Dendritic cell treated with granulocyte-macrophage colony-stimulating factor and Interleukin-4, amounts not matched to agents 40 ng/mL and 50 ng/mL, for 4 days (primary cell): ENCODE measurements at regions not wholly inside any gene's neighbourhood (a gene's known extent, or its start where the extent isn't known, plus 50 kb on each side); places are given as distances from the start of the nearest gene placed in this dataset.

Experiments used
- H3K27ac Mint-ChIP-seq: one replicate; pipeline ENCODE4 v1.8.0; 2022; ENCODE audit warnings: mild to moderate bottlenecking, mixed read lengths
- H3K27me3 Mint-ChIP-seq: one replicate; pipeline ENCODE4 v1.8.0; 2022; ENCODE audit warnings: mild to moderate bottlenecking, mixed read lengths
- H3K36me3 Mint-ChIP-seq: one replicate; pipeline ENCODE4 v1.8.0; 2022; ENCODE audit warnings: low read depth, mixed read lengths
- H3K4me1 Mint-ChIP-seq: one replicate; pipeline ENCODE4 v1.8.0; 2022; ENCODE audit warnings: low read depth, mixed read lengths
- H3K4me3 Mint-ChIP-seq: one replicate; pipeline ENCODE4 v1.8.0; 2022; ENCODE audit warnings: mild to moderate bottlenecking, moderate library complexity, mixed read lengths
- H3K9me3 Mint-ChIP-seq: one replicate; pipeline ENCODE4 v1.8.0; 2022; ENCODE audit warnings: mixed read lengths
- intact Hi-C: fragments of 100-400 bp; cut with micrococcal nuclease; formaldehyde crosslinking; loops from one replicate; pipeline ENCODE4 v1.15.0; 2022

DNA sequence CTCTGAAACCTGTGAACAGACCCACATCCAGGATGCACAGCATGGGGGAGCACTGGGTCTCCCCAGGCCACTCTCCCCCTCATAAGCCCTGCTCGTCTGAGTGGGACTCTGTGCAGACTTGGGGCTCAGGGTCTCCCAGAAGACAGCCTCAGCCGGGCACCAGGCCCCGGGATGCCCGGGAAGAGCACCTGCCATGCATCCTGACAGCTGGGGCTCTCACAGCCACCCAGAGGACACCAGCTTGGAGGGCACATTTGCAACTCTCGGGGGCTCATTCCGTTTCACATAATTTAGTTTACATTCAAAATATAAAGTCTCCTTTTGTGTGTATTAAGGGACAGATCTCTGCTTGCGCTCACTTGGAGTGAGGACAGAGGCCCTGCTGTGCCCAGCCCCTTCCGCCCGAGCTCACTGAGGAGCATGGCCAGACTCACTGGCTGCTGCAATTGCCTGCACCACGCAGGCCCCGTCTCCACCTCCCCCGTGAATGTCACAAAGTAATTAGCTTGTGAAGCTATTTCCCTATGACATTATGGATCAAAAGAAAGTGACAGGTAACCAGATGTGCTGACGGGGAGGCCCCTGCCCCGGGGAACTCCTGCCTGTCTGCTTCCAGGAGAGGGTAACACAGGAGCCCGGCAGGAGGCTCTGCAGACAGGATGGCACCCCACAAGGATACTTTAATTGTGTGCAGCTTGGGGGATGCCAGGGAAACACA is 275.6 kb downstream of the BRD1 start:
- no peak overlapping the region for H3K4me3 Mint-ChIP-seq
- H3K27me3 Mint-ChIP-seq = no peaks in the 10 kb centered on the region
- no peaks in the 10 kb centered on the region for H3K36me3 Mint-ChIP-seq
- H3K9me3 Mint-ChIP-seq = peaks cover 43% of the 10 kb centered on the region
- intact Hi-C loops = no loop called here
- no peaks in the 10 kb centered on the region for H3K4me1 Mint-ChIP-seq
- H3K27ac Mint-ChIP-seq = no peak overlapping the region

DNA sequence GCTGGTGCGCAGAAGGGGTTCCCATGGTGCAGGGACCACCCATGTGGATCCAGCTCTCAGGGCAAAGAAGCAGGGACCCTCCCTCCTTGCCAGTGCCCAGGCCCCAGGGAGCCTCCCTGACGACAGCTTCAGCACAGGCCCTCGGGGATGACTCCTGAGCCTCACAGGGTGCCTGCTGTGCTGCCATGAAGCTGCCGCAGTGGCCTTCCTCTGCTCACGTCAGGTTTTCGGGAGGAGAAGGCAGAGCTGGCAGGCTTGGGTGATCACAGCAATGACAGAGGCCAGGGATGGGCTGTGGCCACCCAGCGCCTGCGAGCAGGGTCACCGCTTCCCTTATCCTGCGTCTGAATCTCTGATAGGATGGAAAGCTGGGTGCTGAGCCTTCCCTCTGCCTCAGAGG is 276.2 kb downstream of the BRD1 start:
- intact Hi-C loops = no loop called here
- no peaks in the 10 kb centered on the region for H3K36me3 Mint-ChIP-seq
- H3K9me3 Mint-ChIP-seq = peaks cover 43% of the 10 kb centered on the region

DNA sequence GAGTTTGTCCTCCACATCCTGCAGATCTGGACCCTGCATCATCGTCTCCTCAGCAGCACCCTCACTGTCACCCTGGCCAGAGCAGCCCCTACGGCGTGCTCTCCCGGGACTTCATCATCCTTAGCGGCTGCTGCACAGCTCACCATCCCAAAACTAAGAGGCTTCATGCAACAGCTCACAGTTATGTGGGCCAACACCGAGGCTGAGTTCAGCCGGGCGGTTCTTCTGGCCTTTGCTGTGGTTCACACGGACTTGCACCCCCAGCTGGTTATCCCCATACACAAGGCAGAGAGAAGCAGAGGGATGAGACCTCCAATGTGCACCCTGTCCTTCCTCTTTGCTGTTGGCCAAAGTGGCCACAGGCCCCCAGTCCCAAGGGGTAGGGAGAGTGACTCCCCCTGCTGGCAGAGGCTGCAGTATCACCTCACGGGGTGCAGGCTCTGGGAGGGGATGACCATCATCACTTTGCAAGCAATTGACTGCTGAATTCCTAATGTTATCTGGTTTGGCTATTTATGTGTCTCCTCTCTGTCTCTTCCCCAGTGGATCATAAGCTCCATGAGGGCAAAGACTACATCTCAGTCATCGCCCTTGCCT is 276.8 kb downstream of the BRD1 start:
- Mint-ChIP-seq H3K27me3 (no peaks in the 10 kb centered on the region), H3K27ac (no peak overlapping the region), H3K4me1 (no peaks in the 10 kb centered on the region), H3K9me3 (peaks cover 42% of the 10 kb centered on the region), H3K4me3 (no peak overlapping the region), H3K36me3 (no peaks in the 10 kb centered on the region)
- intact Hi-C loops = no loop called here

More for the DNA sequence above, 276.2 kb downstream of the BRD1 start:
- Mint-ChIP-seq H3K4me3 (no peak overlapping the region), H3K27ac (no peak overlapping the region), H3K27me3 (no peaks in the 10 kb centered on the region), H3K4me1 (no peaks in the 10 kb centered on the region)

DNA sequence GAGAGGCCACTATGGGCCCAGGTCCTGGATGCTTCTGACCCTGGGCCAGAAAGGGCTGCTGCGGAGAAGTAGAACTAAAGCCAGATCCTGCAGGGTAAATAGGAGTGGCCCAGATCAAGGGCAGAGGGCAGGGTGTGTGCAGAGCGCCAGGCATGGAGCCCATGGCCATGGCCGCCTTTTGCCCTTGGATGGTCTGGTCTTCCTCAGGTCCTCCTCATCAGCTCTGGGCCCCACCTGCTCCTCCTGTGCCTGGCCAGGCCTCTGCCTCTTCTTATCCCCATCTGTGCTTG is 277.6 kb downstream of the BRD1 start:
- no peak overlapping the region for H3K4me3 Mint-ChIP-seq
- no peaks in the 10 kb centered on the region for H3K27me3 Mint-ChIP-seq
- peaks cover 35% of the 10 kb centered on the region for H3K9me3 Mint-ChIP-seq
- H3K27ac Mint-ChIP-seq = no peak overlapping the region
- intact Hi-C loops = no loop called here
- H3K4me1 Mint-ChIP-seq = no peaks in the 10 kb centered on the region
- no peaks in the 10 kb centered on the region for H3K36me3 Mint-ChIP-seq

DNA sequence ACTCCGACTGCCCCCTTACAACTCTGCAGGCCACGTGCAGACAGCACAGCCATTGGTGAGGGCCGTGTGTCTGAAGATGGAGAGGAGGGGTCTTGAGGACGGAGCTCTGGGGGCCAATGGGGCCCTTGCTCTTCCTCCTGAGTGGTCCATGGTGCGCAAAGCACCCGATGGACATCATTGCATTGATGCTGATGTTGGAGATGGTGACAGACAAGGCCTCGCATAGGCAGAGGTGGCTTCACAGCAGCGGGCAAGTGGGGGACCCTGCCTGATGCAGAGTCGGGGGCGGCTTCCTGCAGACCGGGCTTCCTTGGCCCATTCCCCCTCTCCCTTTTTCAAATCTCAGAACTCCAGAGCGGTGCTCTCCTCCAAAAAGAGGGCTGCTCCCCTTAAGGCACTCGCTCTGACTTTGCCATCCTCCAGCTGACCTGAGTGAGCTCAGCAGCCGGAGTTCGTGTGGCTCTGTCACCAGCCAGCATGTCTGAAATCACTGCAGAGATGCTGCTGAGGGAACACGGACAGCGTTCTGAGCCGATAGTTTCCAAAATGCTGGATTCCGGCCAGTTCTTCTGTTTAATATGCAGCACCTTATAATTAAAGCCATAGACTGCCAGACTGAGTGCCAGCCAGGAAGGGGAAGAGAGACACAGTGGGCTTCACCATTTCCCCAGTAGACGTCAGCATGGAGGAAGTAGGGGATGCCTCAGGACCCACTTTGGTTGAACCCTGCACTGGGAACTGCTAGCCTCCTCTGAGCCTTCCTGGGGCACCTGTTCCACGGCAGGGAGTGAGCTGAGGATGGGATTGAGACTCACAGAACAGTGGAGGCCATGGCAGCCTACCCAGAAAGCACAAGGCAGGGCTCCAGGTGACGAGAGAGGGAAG is 278.2 kb downstream of the BRD1 start:
- Mint-ChIP-seq H3K27me3 (no peaks in the 10 kb centered on the region), H3K4me3 (no peak overlapping the region), H3K9me3 (peaks cover 35% of the 10 kb centered on the region), H3K36me3 (no peaks in the 10 kb centered on the region), H3K27ac (no peak overlapping the region), H3K4me1 (no peaks in the 10 kb centered on the region)
- intact Hi-C loops = no loop called here

DNA sequence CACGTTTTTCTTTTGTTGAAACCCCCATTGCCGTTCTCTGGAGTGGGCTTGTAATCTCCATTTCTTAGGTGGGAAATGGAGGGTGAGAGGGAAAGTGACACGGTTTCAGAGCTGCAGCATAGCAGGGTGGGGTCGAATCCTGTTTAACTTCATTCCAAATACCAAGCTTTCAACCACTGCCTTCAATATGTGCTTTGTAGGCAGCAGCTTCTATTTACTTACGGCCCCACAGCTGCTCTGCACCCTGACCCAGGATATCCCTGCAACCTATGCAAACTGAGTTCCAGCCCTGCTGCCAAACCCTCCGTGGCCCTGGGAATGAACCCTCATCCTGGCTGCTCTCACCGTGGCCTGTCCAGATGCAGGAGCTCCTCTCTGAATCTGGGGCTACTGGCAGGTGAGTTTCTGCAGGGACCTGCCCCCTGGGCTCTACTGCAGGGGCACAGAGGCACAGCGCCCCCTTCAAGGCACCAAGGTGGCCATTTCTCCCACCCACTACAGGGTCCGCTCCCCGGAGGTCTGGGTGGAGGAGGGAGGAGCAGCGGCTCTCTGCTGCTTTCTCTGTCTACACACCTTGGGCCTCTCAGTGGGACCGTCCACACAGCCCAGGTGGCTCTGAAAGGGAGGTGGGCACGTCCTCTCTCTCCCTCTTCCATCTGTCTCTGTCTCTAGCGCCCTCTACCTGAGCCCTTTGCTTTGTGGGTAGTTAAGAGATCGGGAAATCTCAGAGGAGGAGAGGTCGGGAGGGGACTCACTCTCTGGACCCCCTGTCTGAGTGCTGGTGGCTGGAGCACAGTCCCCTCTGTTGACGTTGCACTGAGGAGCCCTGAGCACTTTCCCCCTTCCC is 279.1 kb downstream of the BRD1 start:
- Mint-ChIP-seq H3K27ac (no peak overlapping the region), H3K36me3 (no peaks in the 10 kb centered on the region), H3K4me1 (no peaks in the 10 kb centered on the region), H3K9me3 (peaks cover 27% of the 10 kb centered on the region), H3K27me3 (no peaks in the 10 kb centered on the region), H3K4me3 (no peak overlapping the region)
- intact Hi-C loops = no loop called here

DNA sequence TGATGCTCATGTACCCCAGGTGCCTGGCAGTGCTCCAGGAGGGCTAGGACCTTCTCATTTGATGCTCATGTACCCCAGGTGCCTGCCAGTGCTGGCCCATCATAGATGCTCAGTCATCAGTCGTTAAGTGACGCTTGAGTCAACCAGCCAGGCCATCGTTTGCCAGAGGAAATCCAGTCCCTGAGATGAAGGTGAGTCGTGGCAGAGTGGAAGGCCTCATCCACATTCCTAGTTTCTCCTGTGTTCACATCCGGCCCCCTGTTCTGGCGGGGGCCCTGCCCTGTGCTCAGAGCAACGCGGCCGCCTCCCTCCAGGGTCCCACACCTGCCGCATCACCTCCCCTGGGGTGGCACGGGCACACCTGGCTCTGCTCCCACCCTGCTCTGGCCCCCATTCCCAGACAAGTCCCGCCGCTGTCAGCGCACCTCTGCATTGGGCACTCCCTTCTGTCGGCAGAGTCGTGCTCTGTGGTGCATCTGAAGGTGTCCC is 279.9 kb downstream of the BRD1 start:
- intact Hi-C loops = no loop called here
- no peak overlapping the region for H3K4me3 Mint-ChIP-seq
- H3K27ac Mint-ChIP-seq = no peak overlapping the region
- H3K27me3 Mint-ChIP-seq = no peaks in the 10 kb centered on the region
- H3K4me1 Mint-ChIP-seq = no peaks in the 10 kb centered on the region
- H3K9me3 Mint-ChIP-seq = peaks cover 25% of the 10 kb centered on the region
- no peaks in the 10 kb centered on the region for H3K36me3 Mint-ChIP-seq

DNA sequence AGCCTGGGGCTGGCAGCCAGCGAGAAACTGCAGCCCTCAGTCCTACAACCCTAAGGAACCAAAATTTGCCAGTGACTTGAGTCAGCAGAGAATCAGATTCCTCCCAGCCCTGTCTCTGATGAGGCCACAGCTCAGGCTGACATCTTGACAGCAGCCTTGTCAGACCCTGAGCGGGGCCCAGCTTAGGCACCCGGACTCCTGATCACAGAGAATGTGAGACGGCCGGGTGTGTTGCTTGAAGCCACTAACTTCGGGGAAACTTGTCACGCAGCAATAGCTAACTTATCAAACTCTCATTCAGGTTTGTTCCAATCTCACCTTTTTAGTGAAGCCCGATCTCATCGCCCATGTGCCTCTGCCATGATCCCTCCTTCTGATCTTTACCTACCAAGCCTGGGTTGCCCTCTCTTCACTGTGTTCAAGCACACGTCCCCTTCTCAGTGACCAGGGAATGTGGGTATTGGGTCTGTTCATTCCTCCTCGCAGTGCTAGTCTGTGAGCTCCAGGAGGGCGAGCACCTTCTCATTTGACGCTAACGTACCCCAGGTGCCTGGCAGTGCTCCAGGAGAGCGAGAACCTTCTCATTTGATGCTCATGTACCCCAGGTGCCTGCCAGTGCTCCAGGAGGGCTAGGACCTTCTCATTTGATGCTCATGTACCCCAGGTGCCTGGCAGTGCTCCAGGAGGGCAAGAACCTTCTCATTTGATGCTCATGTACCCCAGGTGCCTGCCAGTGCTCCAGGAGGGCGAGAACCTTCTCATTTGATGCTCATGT is 280.7 kb downstream of the BRD1 start:
- Mint-ChIP-seq H3K36me3 (no peaks in the 10 kb centered on the region), H3K4me1 (no peaks in the 10 kb centered on the region), H3K4me3 (no peak overlapping the region), H3K9me3 (peaks cover 25% of the 10 kb centered on the region), H3K27ac (no peak overlapping the region), H3K27me3 (no peaks in the 10 kb centered on the region)
- intact Hi-C loops = no loop called here

DNA sequence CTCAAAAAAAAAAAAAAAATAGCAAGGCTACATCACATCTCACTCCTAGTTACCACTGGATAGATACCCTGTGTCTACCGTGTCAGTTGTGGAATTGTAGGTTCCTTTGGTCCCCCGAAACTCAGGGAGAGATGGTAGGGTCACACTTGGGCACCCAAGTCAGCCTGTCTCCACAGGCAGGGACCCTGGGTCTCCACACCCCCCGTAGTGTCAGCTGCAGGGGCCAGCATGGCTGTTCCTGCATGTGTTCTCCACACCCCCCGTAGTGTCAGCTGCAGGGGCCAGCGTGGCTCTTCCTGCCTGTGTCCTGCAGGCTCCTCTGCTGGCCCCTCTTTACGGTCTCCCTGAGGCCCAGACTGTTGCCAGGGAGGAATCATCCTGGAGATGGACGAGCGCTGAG is 282.1 kb downstream of the BRD1 start:
- intact Hi-C loops = no loop called here
- H3K36me3 Mint-ChIP-seq = no peaks in the 10 kb centered on the region
- H3K4me3 Mint-ChIP-seq = no peak overlapping the region
- H3K27ac Mint-ChIP-seq = no peak overlapping the region
- no peaks in the 10 kb centered on the region for H3K27me3 Mint-ChIP-seq
- H3K4me1 Mint-ChIP-seq = no peaks in the 10 kb centered on the region
- peaks cover 12% of the 10 kb centered on the region for H3K9me3 Mint-ChIP-seq

DNA sequence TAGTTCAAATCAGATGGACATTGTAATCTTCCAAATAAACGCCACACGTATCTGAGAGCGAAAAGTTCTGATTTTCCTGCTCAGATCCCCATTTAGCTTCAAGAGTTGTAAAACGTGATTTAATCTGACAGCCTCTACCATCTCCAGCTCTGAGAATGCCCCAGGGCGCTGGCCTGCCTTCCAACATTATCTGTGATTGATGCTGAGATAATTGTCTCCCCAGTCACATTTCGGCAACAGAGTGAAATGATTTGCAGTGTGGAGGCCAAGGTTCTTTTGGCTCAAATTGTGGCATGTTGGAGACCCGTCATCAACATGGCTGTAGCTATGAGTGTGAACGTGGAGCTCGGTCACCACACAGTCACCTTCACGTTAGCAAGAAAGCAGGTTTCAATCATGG is 283.4 kb downstream of the BRD1 start:
- no peaks in the 10 kb centered on the region for H3K27me3 Mint-ChIP-seq
- no peaks in the 10 kb centered on the region for H3K9me3 Mint-ChIP-seq
- intact Hi-C loops = no loop called here
- no peaks in the 10 kb centered on the region for H3K36me3 Mint-ChIP-seq
- no peaks in the 10 kb centered on the region for H3K4me1 Mint-ChIP-seq
- no peak overlapping the region for H3K4me3 Mint-ChIP-seq
- no peak overlapping the region for H3K27ac Mint-ChIP-seq

DNA sequence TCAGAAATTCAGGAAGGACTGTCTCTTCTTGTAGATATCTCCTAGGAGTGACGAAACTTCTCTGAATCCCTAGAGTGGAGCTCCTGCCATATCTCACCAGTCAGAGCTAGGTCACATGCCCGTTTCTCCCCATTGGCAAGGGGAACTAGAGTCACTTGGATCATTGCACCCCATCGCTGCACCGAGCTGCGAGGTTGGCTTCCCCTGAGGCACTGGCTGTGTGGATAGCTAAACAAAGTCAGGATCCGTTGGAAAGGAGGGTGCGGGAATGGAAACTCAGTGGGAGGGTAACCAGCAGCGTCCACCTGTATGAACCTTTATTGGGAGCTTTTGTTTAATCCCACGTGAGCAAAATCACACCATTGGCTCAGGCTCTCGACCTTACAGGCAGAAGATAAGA is 283.8 kb downstream of the BRD1 start:
- no peak overlapping the region for H3K4me3 Mint-ChIP-seq
- H3K27me3 Mint-ChIP-seq = no peaks in the 10 kb centered on the region
- no peak overlapping the region for H3K27ac Mint-ChIP-seq
- no peaks in the 10 kb centered on the region for H3K4me1 Mint-ChIP-seq
- intact Hi-C loops = no loop called here
- H3K9me3 Mint-ChIP-seq = no peaks in the 10 kb centered on the region
- no peaks in the 10 kb centered on the region for H3K36me3 Mint-ChIP-seq

DNA sequence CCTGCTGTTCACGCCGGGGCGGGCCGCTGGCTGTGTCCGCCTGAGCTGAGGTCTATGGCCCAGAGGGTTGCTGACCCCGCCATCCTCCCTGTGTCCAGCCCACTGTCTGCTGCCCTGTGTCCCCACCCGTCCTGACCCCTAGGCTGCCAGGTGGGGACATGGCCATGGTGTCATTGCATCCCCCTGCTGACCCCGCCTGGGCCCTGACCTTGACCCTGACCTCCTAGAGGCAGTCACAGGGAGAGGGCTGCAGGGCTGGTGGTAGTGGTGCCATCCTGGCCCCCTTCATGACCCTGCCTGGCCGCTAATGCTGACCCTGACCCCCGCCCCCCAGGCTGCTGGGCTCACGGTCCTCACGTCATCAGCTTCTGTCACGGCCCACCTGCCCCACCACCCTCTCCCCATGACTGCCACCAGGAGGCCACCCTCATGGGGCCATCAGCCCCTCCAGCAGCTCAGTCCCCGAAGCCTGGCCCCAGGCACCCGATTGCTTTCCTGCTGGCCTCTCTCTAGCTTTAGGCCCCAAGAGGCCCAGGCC is 285.9 kb downstream of the BRD1 start:
- H3K27me3 Mint-ChIP-seq = no peaks in the 10 kb centered on the region
- no peak overlapping the region for H3K27ac Mint-ChIP-seq
- intact Hi-C loops = no loop called here
- H3K4me3 Mint-ChIP-seq = no peak overlapping the region
- no peaks in the 10 kb centered on the region for H3K9me3 Mint-ChIP-seq
- H3K36me3 Mint-ChIP-seq = no peaks in the 10 kb centered on the region
- no peaks in the 10 kb centered on the region for H3K4me1 Mint-ChIP-seq
